Daoy (cell line): ENCODE measurements at regions not wholly inside any gene's neighbourhood (a gene's known extent, or its start where the extent isn't known, plus 50 kb on each side); places are given as distances from the start of the nearest gene placed in this dataset.

Source experiments
- DNase-seq: peaks from one replicate; pipeline ENCODE4 v3.0.0-alpha.2; 2015; ENCODE audit warnings: low read depth

DNA sequence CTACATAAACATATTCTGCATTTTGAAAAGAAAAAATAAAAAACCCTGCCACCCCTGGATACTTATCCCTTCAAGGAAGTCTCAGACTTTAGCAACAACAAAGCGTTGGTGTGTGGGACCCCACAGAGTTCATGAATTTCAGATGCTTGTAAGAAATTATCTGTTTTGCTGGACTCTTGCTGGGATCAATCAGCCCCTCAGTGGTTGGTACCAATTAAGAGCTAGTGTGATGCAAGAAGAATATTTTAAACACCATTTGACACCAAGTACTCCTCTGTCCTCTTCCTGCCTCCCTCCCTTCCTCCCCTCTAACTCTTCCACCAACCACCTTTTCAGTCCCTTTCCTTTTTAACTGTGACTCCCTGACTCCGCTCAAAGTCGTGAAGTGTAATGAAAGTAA lies 51.5 kb downstream of the SST start:
- DNase-seq: no peak

DNA sequence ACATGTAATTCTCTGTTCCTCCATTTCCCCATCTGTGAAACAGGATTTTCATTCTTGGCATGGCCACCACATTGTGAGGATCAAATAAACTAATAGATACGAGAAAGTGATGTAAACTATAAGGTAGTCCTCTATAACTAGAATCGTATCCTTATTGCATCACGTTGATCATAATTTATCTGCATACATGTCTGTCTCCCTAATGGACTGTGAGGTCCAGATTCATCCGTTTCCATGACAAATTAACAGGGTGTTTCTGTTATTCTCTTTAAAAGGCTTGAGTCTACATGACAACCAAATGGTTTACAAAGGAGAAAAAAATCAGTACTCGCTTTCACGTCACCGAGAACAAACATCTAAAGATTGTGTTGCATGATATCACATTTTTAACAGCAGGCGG lies 53.0 kb downstream of the SST start:
- no peak for DNase-seq

GRCh38 chr3:187616307-187616972 lies 53.8 kb downstream of the SST start:
- DNase-seq: peak; percentile 56

DNA sequence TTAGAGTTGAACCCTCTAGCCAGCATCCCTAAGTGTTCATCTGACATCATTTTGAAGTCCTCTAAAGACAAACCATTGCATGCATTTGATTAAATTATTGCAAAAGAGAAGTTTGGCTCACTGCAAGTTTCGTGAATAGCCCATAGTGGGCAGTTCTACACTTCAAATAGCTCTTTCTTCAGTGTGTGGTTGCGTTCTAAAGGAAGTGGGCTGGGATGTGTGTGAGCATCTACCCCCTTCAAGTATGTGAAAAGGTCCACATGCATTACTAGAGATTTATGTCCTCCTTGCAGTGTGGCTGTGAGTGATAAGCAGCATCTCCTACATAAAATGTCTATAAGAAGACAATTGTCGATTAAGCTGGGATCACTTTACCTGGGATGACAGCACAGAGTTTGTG lies 54.6 kb downstream of the SST start:
- DNase-seq: no peak

- DNase-seq: no peak
These were observed 57.5 kb downstream of the SST start for GRCh38 chr3:187612656-187613055.

DNA sequence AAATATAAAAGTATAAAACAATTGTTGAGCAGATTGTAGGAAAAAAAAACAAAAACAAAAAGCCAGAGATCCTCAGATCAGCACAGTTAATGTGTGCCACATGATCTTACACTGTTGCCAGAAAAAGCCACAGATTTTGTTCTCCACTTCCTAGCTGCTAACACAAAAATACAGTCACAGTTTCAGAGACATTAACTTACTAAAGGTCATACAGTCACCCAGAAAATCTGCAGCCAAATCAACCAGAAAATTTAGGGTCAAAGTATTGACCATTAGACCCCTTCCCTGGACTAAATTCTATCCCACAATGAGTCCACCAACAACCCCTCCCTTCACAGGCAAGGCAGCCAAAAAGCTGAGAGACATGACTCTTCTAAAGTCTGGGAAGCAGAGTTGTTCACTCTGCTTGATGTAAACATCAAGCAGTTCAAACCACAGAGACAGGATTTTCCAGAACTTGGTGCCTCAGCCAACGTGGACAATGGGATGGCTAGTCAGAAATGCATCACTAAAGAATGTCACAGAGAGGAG lies 59.1 kb downstream of the SST start:
- no peak for DNase-seq

GRCh38 chr3:187594272-187594671 lies 75.9 kb downstream of the SST start:
- no peak for DNase-seq

GRCh38 chr3:187593451-187593850 lies 76.7 kb downstream of the SST start:
- DNase-seq: no peak

DNA sequence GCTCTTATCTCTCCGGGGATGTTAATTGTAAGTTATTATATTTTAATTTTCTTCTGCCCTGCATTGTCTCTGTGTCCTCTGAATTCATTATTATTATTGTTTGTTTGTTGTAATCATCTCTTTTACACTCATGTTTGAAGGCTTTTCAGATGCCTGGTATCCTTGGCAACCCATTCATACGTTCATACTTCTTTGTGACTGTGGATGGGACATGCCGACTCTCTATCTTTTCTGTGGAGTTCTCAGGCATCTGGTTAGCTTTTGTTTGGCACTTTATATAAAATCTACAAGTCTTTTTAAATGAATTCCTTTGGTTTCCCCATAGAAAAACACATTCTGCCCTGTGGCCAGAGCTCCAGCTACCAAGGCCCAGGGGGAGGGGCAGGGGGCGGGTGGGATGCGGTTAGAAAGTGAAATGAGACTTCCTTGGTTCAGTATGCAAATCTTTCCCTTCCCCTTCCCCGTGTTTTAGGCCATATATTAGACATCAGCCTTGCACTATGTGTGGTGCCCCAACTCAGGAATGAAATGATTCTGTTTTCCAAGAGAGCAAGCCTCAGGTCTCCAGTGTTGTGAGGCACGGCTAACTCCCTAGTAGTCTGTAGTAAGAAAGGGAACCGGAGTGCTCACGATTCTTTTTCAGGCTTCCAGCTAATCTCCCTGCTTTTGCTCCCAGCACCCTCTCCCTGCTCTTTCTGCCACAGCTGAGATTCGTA lies 79.2 kb downstream of the SST start:
- DNase-seq: no peak

GRCh38 chr3:187587076-187587475 lies 83.1 kb downstream of the SST start:
- no peak for DNase-seq

- no peak for DNase-seq
These were observed 84.0 kb downstream of the SST start for GRCh38 chr3:187586226-187586625.

- no peak for DNase-seq
These were observed 97.8 kb downstream of the SST start for GRCh38 chr3:187572441-187572840.

- no peak for DNase-seq
These were observed 98.5 kb downstream of the SST start for GRCh38 chr3:187571701-187572100.

DNA sequence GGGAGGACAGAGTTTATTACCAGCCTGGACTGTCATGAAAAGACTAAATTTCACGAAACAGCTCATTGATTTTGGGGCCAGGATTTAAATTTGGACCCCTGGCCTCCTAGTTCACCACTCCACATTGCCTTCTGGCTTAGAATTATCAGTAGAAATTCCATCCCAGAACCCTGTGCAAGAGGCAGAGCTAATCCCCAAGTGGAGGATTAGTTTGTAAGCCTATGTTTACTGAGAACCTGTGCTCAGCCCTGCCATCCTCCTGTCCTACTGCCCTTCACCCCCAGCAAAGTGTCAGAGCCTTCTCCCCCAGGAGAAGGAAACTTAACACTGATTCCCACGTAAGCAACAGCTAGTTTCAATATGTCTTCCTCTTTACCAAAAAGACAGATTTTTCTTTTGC lies 99.4 kb downstream of the SST start:
- DNase-seq: no peak

DNA sequence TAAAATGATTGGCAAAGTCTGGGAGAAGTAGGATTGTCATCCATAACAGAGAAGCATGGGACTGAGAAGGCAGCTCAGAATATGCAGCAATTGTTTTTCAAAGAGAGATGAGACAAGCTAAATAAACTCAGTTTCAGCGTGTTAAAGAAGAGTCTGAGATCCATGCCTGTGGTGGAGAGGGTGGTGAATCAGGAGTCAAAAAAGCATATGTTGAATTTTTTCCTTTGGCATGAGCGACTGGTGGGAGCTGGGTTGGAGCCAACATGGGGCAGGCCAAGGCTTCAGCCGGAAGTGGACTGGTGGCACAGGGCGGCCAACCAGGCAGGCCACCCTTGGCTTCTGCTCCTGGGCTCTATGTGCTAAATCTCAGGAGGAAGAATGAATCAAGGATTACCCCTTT lies 102.0 kb downstream of the SST start:
- DNase-seq: no peak

GRCh38 chr3:187567661-187568121 lies 102.5 kb downstream of the SST start:
- DNase-seq: no peak

DNA sequence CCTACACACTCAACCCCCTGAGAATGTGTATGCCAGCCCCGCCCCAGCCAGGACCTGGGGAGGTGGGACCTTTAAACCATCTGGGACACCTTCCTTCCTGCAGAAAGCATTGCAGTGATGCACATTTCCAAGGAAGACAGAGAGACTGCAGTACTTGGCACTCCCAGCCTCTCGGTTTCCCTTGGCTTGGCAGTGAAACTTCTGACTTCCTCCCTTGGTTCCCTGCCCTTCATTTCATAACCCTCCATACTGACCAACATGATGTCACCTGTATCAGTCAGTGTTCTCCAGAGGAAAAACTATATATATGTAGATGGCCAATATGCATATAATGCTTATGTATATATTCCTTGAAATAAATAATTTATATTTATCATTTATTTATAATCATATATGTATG lies 103.2 kb downstream of the SST start:
- no peak for DNase-seq

- DNase-seq: no peak
These were observed 104.5 kb downstream of the SST start for GRCh38 chr3:187565701-187566100.

DNA sequence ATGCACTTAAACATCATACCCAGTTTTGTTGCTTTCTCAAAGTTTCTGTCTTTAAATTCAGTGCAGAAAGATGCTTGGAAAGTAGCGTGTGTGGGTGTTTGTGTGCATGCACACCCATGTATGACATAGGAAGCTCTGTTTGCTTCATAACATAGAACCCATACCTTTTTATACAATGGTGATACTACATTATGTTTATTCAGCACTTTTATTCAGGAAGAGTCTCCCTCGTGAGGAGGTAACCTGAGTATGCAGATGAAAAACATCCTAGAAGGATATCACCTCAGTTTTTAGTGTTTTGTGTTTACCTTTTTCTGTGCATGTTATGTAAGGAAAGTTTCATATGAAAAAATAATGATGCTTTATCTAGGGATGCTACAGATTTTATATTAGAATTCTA lies 111.2 kb downstream of the SST start:
- no peak for DNase-seq

- DNase-seq: peak; percentile 11
These were observed 118.8 kb downstream of the SST start for GRCh38 chr3:187551416-187551815.

DNA sequence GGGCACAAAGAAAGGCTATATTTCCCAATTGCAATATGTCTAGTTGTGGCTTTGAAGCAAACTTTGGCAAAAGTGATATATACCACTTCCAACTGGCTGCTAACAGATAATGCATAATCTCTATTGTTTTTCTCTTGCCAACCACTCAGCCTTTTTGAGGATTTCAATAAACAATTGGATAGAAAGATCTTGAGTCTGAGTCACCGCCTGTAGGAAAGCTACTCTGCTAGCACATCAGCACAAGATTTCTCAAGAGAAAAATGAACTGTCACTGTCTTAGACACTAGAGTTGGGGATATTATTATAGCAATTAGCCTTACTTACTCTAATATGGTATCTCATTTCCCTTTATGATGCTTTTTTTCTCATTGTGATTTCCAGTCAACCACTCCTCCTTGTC lies 119.7 kb downstream of the SST start:
- DNase-seq: no peak

GRCh38 chr3:187545366-187545765 lies 124.8 kb downstream of the SST start:
- no peak for DNase-seq

- DNase-seq: no peak
These were observed 125.9 kb downstream of the SST start for GRCh38 chr3:187544326-187544725.
